GM12864 (cell line): ENCODE measurements at regions not wholly inside any gene's neighbourhood (a gene's known extent, or its start where the extent isn't known, plus 50 kb on each side); places are given as distances from the start of the nearest gene placed in this dataset.

Experiments
- DNase-seq: peaks from one replicate; pipeline ENCODE4 v3.0.0-alpha.2; 2011; ENCODE audit warnings: low read depth
- H3K4me3 ChIP-seq: 2 replicates; pipeline ENCODE4 v1.5.1; 2011; ENCODE audit warnings: mild to moderate bottlenecking, low read depth, low read length, control low read depth
- CTCF ChIP-seq: IDR thresholded peaks from 2 replicates; pipeline ENCODE4 v1.5.1; 2011; ENCODE audit warnings: low read depth, mild to moderate bottlenecking, moderate library complexity, low read length, control low read depth, inconsistent platforms; ENCODE audit errors: missing control alignments

- DNase-seq, result no peak
Measured at GRCh38 chr1:243977094-243977493, 74.0 kb upstream of the ZBTB18 start.

GRCh38 chr1:243974451-243975292, 76.4 kb upstream of the ZBTB18 start:
- DNase-seq, result no peak
- no peak for TF ChIP-seq CTCF
- no peak overlapping the region for H3K4me3 ChIP-seq

More at GRCh38 chr1:243977094-243977493, 74.0 kb upstream of the ZBTB18 start:
- TF ChIP-seq CTCF, result no peak
- no peak overlapping the region for H3K4me3 ChIP-seq

GRCh38 chr1:243973169-243973568, 77.9 kb upstream of the ZBTB18 start:
- TF ChIP-seq CTCF, result no peak
- DNase-seq, result no peak
- H3K4me3 ChIP-seq, result no peak overlapping the region

- H3K4me3 ChIP-seq, result no peak overlapping the region
- TF ChIP-seq CTCF, result no peak
- DNase-seq, result no peak
Measured at GRCh38 chr1:243970077-243970476, 81.0 kb upstream of the ZBTB18 start.

GRCh38 chr1:243968413-243968812, 82.7 kb upstream of the ZBTB18 start:
- no peak overlapping the region for H3K4me3 ChIP-seq
- no peak for DNase-seq
- TF ChIP-seq CTCF, result no peak

- DNase-seq, result no peak
- no peak overlapping the region for H3K4me3 ChIP-seq
- no peak for TF ChIP-seq CTCF
Measured at GRCh38 chr1:243964915-243965314, 86.2 kb upstream of the ZBTB18 start.

GRCh38 chr1:243963571-243963970, 87.5 kb upstream of the ZBTB18 start:
- no peak for TF ChIP-seq CTCF
- no peak overlapping the region for H3K4me3 ChIP-seq
- no peak for DNase-seq
